ENCODE measurements at regions not wholly inside any gene's neighbourhood (a gene's known extent, or its start where the extent isn't known, plus 50 kb on each side); places are given as distances from the start of the nearest gene placed in this dataset.

DNA sequence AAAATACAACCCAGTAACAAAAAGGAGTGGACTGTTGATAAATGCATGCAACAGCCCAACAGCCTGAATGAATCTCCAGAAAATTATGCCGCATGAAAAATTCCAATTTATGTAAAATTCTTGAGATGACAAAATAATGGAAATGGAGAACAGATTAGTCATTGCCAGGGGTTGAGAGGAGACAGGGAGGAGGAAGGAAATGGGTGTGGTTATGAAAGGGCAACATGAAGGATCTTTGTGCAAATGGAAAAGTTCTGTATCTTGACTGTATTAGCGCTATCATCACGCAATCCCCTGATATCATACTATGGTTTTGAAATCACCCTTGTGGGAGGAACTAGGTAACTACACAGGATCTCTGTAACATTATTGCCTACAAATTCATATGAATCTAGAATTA is 1058.3 kb upstream of the RBFOX1 start:
- no peak overlapping the region for H3K4me3 ChIP-seq (ENCODE audit: low read depth, low read length)
- TF ChIP-seq, protein P1, sequence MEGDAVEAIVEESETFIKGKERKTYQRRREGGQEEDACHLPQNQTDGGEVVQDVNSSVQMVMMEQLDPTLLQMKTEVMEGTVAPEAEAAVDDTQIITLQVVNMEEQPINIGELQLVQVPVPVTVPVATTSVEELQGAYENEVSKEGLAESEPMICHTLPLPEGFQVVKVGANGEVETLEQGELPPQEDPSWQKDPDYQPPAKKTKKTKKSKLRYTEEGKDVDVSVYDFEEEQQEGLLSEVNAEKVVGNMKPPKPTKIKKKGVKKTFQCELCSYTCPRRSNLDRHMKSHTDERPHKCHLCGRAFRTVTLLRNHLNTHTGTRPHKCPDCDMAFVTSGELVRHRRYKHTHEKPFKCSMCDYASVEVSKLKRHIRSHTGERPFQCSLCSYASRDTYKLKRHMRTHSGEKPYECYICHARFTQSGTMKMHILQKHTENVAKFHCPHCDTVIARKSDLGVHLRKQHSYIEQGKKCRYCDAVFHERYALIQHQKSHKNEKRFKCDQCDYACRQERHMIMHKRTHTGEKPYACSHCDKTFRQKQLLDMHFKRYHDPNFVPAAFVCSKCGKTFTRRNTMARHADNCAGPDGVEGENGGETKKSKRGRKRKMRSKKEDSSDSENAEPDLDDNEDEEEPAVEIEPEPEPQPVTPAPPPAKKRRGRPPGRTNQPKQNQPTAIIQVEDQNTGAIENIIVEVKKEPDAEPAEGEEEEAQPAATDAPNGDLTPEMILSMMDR (IDR thresholded peaks at IDR 0.05; ENCODE audit: low read depth, low read length) = no peak

DNA sequence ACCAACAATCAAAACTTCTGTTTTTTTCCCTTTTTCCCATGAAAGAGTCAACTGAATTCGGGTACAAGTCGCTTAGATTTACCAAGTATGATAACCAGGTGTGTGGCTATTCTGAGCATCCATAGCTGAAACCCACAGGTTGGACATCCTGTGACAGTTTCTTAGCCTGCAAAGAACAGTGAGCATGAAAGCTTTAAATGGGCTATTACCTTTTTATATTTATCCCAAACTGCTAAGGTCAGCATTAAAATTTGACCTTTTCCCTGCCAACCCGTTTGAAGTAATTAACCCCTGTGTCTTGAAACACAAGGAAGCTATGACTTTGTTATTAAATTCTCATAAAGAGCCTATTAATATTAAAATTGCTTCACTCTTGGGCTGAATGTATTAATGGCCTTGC is 1065.0 kb upstream of the RBFOX1 start:
- TF ChIP-seq, protein P1 (IDR thresholded peaks at IDR 0.05; ENCODE audit: low read depth, low read length) = no peak
- no peak overlapping the region for H3K4me3 ChIP-seq (ENCODE audit: low read depth, low read length)

DNA sequence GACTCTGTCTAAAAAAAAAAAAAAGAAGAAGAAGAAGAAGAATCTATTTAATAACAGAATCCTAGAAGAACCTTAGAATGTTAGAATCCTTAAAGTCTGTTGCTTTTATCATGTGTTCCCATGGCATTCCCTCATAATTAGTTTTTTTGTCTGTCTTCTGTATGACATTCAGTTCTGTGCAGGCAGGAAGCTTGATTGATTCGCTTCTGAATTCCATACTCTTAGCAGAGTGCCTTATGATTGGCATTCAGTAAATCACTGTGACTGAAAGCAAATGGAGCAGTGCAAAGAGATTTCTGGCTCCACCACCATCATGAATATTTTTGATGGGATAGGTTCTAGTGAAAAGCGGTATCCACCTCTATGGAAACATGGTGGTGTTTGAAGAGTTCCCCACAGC is 1065.9 kb upstream of the RBFOX1 start:
- no peak overlapping the region for H3K4me3 ChIP-seq (ENCODE audit: low read depth, low read length)
- TF ChIP-seq, protein P1 (IDR thresholded peaks at IDR 0.05; ENCODE audit: low read depth, low read length) = no peak

DNA sequence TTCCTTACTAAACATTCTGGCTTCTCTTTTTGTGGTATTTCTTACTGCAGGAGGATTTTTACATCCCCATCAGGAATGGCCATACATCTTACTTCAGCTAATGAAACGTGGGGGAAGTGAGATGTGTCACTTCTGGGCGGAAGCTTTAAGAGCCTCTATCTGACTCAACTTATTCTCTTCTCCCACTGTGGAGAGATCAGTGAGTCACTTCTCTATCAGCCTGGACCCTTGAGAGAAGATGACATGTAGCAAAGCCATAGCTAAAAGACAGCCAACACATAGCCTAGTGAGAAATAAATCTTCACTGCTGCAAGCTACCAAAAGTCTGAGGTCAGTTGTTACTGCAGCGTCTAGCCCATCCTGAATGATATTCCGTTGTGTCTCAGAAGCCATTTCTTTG is 1066.7 kb upstream of the RBFOX1 start:
- TF ChIP-seq, protein P1 (IDR thresholded peaks at IDR 0.05; ENCODE audit: low read depth, low read length) = no peak
- H3K4me3 ChIP-seq (ENCODE audit: low read depth, low read length) = no peak overlapping the region

DNA sequence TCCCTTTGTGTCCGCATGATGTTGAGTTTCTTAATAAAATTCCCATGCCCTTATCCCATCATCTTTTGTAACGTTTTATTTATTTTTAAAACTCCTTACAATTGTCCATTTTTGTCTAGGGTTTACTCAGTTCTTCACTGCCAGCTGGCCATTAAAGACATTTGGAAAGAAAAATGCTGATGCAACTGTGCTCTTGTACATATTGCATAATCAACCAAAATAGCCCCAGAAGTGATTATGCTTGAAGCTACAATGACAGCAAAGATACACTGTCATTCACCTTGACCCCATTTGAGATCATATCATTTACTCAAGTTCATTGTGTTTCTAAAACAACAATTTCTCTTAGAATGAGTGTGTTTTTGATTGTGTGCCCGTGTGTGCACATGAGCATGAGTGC is 1074.6 kb upstream of the RBFOX1 start:
- TF ChIP-seq, protein P1 (IDR thresholded peaks at IDR 0.05; ENCODE audit: low read depth, low read length) = no peak

DNA sequence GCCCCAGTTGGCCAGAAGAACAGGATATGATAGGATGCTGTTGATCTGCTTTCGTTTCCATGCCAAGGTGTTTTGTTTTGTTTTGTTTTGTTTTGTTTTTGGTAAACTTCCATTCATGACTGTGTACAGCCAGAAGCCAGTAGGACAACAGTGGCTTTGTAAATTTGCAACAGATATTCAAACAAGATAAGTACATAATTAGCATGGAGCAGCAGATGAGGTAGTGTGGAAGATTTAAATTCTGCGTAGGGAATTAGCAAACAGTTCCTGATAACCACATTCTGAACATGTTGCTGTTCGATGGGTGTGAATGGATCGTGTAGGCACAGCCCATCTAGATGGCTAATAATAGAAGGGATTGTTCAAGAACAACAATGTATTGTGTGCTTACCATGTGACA is 1080.1 kb upstream of the RBFOX1 start:
- TF ChIP-seq, protein P1 (IDR thresholded peaks at IDR 0.05; ENCODE audit: low read depth, low read length) = no peak
- H3K4me3 ChIP-seq (ENCODE audit: low read depth, low read length) = no peak overlapping the region

More for the DNA sequence above, 1074.6 kb upstream of the RBFOX1 start:
- no peak overlapping the region for H3K4me3 ChIP-seq (ENCODE audit: low read depth, low read length)

DNA sequence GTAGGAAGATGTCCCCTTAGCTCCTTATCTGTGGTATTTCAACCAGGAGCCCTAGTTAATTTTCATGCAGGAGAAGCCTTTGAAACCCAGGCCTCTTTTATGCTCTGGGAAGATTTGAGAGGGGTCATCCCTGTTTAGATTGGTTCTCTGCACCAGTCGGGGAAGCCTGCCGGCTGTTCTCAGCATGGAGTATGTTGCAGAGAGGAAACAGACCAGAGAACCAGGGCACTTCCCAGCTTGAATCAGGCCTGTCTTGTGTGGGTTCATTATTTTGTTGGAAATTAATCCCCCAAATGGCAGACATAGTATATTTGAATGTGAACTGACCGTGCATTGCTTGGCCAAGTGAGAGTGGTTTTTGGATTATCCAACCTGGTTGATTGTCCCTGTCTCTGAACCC is 1082.1 kb upstream of the RBFOX1 start:
- no peak overlapping the region for H3K4me3 ChIP-seq (ENCODE audit: low read depth, low read length)
- TF ChIP-seq, protein P1 (IDR thresholded peaks at IDR 0.05; ENCODE audit: low read depth, low read length) = no peak

Measured in WI38 (cell line).